ENCODE measurements at regions not wholly inside any gene's neighbourhood (a gene's known extent, or its start where the extent isn't known, plus 50 kb on each side); places are given as distances from the start of the nearest gene placed in this dataset.

DNA sequence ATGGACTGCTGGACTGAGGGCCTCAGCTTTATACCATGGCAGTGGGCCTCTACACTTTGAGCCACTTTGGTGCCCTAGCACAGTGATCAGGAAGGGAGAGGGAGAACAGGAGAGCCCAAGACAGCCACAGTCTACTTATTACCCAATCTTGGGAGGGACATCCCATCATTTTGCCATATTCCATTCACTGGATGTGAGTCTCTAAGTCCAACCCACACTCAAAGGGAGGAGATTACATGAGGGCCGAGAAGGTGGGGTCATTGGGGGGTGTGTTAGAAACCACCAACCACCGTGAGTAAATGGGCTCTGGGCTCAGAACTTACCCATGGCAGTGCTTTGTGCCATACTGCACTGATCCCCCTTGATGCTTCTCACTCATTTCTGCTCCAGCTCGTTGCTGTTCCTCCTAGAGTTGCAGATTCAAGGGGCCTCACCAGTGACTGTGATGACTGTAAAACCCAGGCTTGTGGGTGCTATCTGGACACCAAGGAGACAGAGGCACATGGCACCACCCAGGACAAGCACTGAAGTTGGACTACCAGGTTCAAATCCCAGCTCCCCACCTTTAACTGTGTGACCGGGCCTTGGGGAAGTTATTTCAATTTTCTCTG lies 97.6 kb upstream of the RAB6C start:
- no peak overlapping the region for H3K9ac ChIP-seq (ENCODE audit: low read depth in 1 of 2, low read length in 2 of 2)
- H3K4me1 ChIP-seq (ENCODE audit: control insufficient read depth in 4 of 4, insufficient read depth in 4 of 4, low read length in 3 of 4) = peaks cover under 1 to 7% (median 2%) of the 10 kb centered on the region in 4 donors
- no peaks in the 10 kb centered on the region for H3K9me3 ChIP-seq (ENCODE audit: control insufficient read depth in 4 of 4, low read length in 3 of 4)
- no peak overlapping the region for H3K4me3 ChIP-seq (ENCODE audit: low read depth in 1 of 3, low read length in 3 of 3)
- no peaks in the 10 kb centered on the region for H3K36me3 ChIP-seq (ENCODE audit: control insufficient read depth in 4 of 4, insufficient read depth in 3 of 4, low read depth in 1 of 4, low read length in 3 of 4)
- no peaks in the 10 kb centered on the region for H3K27me3 ChIP-seq (ENCODE audit: control insufficient read depth in 4 of 4, insufficient read depth in 4 of 4, low read length in 3 of 4)
- WGBS = 89% methylated on average over 4 of the region's 4 CpGs
- H3K27ac ChIP-seq (ENCODE audit: low read depth in 1 of 2, low read length in 2 of 2) = no peak overlapping the region
- TF ChIP-seq SP1 (IDR thresholded peaks at IDR 0.05) (no peak), FOXA1 (IDR thresholded peaks at IDR 0.05) (no peak), NR2F2 (IDR thresholded peaks at IDR 0.05) (no peak)
- TF ChIP-seq, protein P1, sequence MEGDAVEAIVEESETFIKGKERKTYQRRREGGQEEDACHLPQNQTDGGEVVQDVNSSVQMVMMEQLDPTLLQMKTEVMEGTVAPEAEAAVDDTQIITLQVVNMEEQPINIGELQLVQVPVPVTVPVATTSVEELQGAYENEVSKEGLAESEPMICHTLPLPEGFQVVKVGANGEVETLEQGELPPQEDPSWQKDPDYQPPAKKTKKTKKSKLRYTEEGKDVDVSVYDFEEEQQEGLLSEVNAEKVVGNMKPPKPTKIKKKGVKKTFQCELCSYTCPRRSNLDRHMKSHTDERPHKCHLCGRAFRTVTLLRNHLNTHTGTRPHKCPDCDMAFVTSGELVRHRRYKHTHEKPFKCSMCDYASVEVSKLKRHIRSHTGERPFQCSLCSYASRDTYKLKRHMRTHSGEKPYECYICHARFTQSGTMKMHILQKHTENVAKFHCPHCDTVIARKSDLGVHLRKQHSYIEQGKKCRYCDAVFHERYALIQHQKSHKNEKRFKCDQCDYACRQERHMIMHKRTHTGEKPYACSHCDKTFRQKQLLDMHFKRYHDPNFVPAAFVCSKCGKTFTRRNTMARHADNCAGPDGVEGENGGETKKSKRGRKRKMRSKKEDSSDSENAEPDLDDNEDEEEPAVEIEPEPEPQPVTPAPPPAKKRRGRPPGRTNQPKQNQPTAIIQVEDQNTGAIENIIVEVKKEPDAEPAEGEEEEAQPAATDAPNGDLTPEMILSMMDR (IDR thresholded peaks at IDR 0.05; ENCODE audit: low read depth, low read length, missing input control) = no peak
- DNase-seq (ENCODE audit: low spot score) = no peak

DNA sequence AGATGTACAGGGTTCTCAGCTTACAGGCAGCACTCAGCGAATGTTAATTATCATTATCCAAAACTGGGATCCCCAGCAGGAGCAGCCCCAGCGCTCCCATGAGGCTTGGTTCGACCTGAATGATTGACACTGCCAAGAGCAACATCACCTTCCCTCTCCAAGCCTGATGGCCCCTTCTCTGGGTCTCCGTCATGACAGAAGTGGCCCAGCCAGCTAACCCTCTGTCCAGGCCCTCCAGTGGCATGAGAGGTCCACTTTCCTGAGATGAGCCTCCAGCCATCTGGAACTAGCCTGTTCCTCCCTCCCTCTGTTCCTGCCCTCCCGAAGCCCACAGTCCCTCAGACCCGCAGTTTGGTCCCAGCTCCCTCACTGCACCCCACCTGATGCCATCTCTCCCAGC lies 97.0 kb upstream of the RAB6C start:
- no peak for DNase-seq (ENCODE audit: low spot score)
- no peaks in the 10 kb centered on the region for H3K36me3 ChIP-seq (ENCODE audit: control insufficient read depth in 4 of 4, insufficient read depth in 3 of 4, low read depth in 1 of 4, low read length in 3 of 4)
- 90% methylated on average over 6 of the region's 6 CpGs for WGBS
- no peak overlapping the region for H3K9ac ChIP-seq (ENCODE audit: low read depth in 1 of 2, low read length in 2 of 2)
- no peak overlapping the region for H3K27ac ChIP-seq (ENCODE audit: low read depth in 1 of 2, low read length in 2 of 2)
- no peaks in the 10 kb centered on the region for H3K27me3 ChIP-seq (ENCODE audit: control insufficient read depth in 4 of 4, insufficient read depth in 4 of 4, low read length in 3 of 4)
- H3K4me1 ChIP-seq (ENCODE audit: control insufficient read depth in 4 of 4, insufficient read depth in 4 of 4, low read length in 3 of 4) = peaks cover 0 to 5% (median 2%) of the 10 kb centered on the region in 4 donors
- H3K9me3 ChIP-seq (ENCODE audit: control insufficient read depth in 4 of 4, low read length in 3 of 4) = no peaks in the 10 kb centered on the region
- H3K4me3 ChIP-seq (ENCODE audit: low read depth in 1 of 3, low read length in 3 of 3) = no peak overlapping the region
- TF ChIP-seq RXRA (IDR thresholded peaks at IDR 0.05) = no peak
- no peak for TF ChIP-seq FOXA1 (IDR thresholded peaks at IDR 0.05)
- TF ChIP-seq EGR1 (IDR thresholded peaks at IDR 0.05; ENCODE audit: low read depth in 2 of 2) = no peak
- no peak for TF ChIP-seq NR2F2 (IDR thresholded peaks at IDR 0.05)
- TF ChIP-seq HNF4G (IDR thresholded peaks at IDR 0.05) = no peak
- TF ChIP-seq SP1 (IDR thresholded peaks at IDR 0.05) = no peak
- TF ChIP-seq, protein P1 (IDR thresholded peaks at IDR 0.05; ENCODE audit: low read depth, low read length, missing input control) = no peak
- no peak for TF ChIP-seq TAF1 (conservative IDR thresholded peaks at IDR 0.05)
- TF ChIP-seq GABPA (IDR thresholded peaks at IDR 0.05 in 1 of 2, conservative IDR thresholded peaks at IDR 0.05 in 1 of 2) = no peak
- TF ChIP-seq, protein P2, sequence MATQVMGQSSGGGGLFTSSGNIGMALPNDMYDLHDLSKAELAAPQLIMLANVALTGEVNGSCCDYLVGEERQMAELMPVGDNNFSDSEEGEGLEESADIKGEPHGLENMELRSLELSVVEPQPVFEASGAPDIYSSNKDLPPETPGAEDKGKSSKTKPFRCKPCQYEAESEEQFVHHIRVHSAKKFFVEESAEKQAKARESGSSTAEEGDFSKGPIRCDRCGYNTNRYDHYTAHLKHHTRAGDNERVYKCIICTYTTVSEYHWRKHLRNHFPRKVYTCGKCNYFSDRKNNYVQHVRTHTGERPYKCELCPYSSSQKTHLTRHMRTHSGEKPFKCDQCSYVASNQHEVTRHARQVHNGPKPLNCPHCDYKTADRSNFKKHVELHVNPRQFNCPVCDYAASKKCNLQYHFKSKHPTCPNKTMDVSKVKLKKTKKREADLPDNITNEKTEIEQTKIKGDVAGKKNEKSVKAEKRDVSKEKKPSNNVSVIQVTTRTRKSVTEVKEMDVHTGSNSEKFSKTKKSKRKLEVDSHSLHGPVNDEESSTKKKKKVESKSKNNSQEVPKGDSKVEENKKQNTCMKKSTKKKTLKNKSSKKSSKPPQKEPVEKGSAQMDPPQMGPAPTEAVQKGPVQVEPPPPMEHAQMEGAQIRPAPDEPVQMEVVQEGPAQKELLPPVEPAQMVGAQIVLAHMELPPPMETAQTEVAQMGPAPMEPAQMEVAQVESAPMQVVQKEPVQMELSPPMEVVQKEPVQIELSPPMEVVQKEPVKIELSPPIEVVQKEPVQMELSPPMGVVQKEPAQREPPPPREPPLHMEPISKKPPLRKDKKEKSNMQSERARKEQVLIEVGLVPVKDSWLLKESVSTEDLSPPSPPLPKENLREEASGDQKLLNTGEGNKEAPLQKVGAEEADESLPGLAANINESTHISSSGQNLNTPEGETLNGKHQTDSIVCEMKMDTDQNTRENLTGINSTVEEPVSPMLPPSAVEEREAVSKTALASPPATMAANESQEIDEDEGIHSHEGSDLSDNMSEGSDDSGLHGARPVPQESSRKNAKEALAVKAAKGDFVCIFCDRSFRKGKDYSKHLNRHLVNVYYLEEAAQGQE (IDR thresholded peaks at IDR 0.05) = no peak
- no peak for TF ChIP-seq HNF4A (conservative IDR thresholded peaks at IDR 0.05)
- TF ChIP-seq, protein P3, sequence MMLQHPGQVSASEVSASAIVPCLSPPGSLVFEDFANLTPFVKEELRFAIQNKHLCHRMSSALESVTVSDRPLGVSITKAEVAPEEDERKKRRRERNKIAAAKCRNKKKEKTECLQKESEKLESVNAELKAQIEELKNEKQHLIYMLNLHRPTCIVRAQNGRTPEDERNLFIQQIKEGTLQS (IDR thresholded peaks at IDR 0.05) = no peak
- no peak for TF ChIP-seq JUND (IDR thresholded peaks at IDR 0.05)
- TF ChIP-seq, protein P4, sequence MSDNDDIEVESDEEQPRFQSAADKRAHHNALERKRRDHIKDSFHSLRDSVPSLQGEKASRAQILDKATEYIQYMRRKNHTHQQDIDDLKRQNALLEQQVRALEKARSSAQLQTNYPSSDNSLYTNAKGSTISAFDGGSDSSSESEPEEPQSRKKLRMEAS (IDR thresholded peaks at IDR 0.05) = no peak
- no peak for TF ChIP-seq FOXA2 (IDR thresholded peaks at IDR 0.05)
- no peak for TF ChIP-seq RAD21 (IDR thresholded peaks at IDR 0.05)
- TF ChIP-seq YY1 (IDR thresholded peaks at IDR 0.05) = no peak
- TF ChIP-seq, protein P5, sequence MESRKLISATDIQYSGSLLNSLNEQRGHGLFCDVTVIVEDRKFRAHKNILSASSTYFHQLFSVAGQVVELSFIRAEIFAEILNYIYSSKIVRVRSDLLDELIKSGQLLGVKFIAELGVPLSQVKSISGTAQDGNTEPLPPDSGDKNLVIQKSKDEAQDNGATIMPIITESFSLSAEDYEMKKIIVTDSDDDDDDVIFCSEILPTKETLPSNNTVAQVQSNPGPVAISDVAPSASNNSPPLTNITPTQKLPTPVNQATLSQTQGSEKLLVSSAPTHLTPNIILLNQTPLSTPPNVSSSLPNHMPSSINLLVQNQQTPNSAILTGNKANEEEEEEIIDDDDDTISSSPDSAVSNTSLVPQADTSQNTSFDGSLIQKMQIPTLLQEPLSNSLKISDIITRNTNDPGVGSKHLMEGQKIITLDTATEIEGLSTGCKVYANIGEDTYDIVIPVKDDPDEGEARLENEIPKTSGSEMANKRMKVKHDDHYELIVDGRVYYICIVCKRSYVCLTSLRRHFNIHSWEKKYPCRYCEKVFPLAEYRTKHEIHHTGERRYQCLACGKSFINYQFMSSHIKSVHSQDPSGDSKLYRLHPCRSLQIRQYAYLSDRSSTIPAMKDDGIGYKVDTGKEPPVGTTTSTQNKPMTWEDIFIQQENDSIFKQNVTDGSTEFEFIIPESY (IDR thresholded peaks at IDR 0.05) = no peak

Data from liver (tissue), 8 donors.